Caco-2 (cell line): ENCODE measurements at regions not wholly inside any gene's neighbourhood (a gene's known extent, or its start where the extent isn't known, plus 50 kb on each side); places are given as distances from the start of the nearest gene placed in this dataset.

Experiments used
- BruUV-seq: library from RNA; stranded (reverse); fragments of 400-500 nt; replicated peaks from 2 replicates; lab custom pipeline; 2021; lab: Mats Ljungman, UMichigan
- CTCF ChIA-PET: fragments of 300-600 bp; sonication (Branson Sonifier 250); formaldehyde crosslinking; loops from one replicate; lab custom pipeline; 2022; ENCODE audit warnings: antibody characterized with exemption; lab: Charles Lee
- POLR2A ChIA-PET: fragments of 300-600 bp; sonication (Branson Sonifier 250); formaldehyde crosslinking; loops from one replicate; lab custom pipeline; 2022; ENCODE audit warnings: antibody characterized with exemption; lab: Charles Lee
- DNase-seq, 2 experiments: peaks; one replicate each; pipeline versions ENCODE4 v3.0.0 to v3.0.0-alpha.2; 2020 to 2022
- H3K27me3 ChIP-seq: replicated peaks from 2 replicates; pipeline ENCODE4 v1.6.0; 2011; ENCODE audit warnings: low read length; ENCODE audit not compliant: control insufficient read depth, insufficient read depth
- H3K36me3 ChIP-seq: 2 replicates; pipeline ENCODE4 v1.5.1; 2011; ENCODE audit warnings: low read length; ENCODE audit not compliant: control insufficient read depth, insufficient read depth
- H3K4me1 ChIP-seq: fragments of 250-450 bp; sonication (Bioruptor Pico); 2 replicates; pipeline ENCODE4 v1.5.1; 2020; ENCODE audit warnings: mild to moderate bottlenecking
- H3K4me3 ChIP-seq: 2 replicates; pipeline ENCODE4 v1.5.1; 2011; ENCODE audit warnings: low read depth, mild to moderate bottlenecking, control low read depth, low read length
- H3K9me3 ChIP-seq: fragments of 250-450 bp; sonication (Bioruptor Pico); 2 replicates; pipeline ENCODE4 v1.5.1; 2020; ENCODE audit warnings: mild to moderate bottlenecking, moderate library complexity
- H3K27ac Mint-ChIP-seq: one replicate; pipeline ENCODE4 v1.8.0; 2022; ENCODE audit warnings: mixed read lengths; ENCODE audit not compliant: unreplicated experiment
- H3K27me3 Mint-ChIP-seq: one replicate; pipeline ENCODE4 v1.8.0; 2022; ENCODE audit warnings: mixed read lengths; ENCODE audit not compliant: insufficient read depth, unreplicated experiment
- H3K36me3 Mint-ChIP-seq: one replicate; pipeline ENCODE4 v1.8.0; 2022; ENCODE audit warnings: mild to moderate bottlenecking, mixed read lengths; ENCODE audit not compliant: insufficient read depth, unreplicated experiment
- H3K4me1 Mint-ChIP-seq: one replicate; pipeline ENCODE4 v1.8.0; 2022; ENCODE audit warnings: low read depth, mixed read lengths; ENCODE audit not compliant: unreplicated experiment
- H3K4me3 Mint-ChIP-seq: one replicate; pipeline ENCODE4 v1.8.0; 2022; ENCODE audit warnings: mild to moderate bottlenecking, moderate library complexity, mixed read lengths; ENCODE audit not compliant: unreplicated experiment
- H3K9me3 Mint-ChIP-seq: one replicate; pipeline ENCODE4 v1.8.0; 2022; ENCODE audit warnings: mixed read lengths; ENCODE audit not compliant: unreplicated experiment
- intact Hi-C: fragments of 100-400 bp; cut with micrococcal nuclease; formaldehyde crosslinking; loops from one replicate; pipeline ENCODE4 v1.10.0; 2022; ENCODE audit not compliant: unreplicated experiment
- TF ChIP-seq, protein P1 (sequence below), 2 experiments: fragments of 200-600 bp in 1 of 2; IDR thresholded peaks; 1 replicate in 1 of 2; 2 replicates in 1 of 2; pipeline versions ENCODE4 v1.5.1 to v1.8.0; 2011 to 2022; ENCODE audit warnings: antibody characterized with exemption in 1 of 2, control low read depth in 1 of 2, inconsistent platforms in 1 of 2, low read depth in 1 of 2, low read length in 1 of 2, mild to moderate bottlenecking in 1 of 2, moderate library complexity in 1 of 2; ENCODE audit not compliant: insufficient read depth in 1 of 2, severe bottlenecking in 1 of 2, unreplicated experiment in 1 of 2

- Mint-ChIP-seq H3K27ac (no peak overlapping the region), H3K4me3 (no peak overlapping the region), H3K27me3 (no peaks in the 10 kb centered on the region), H3K4me1 (peaks cover 13% of the 10 kb centered on the region), H3K36me3 (no peaks in the 10 kb centered on the region), H3K9me3 (no peaks in the 10 kb centered on the region)
- no peaks in the 10 kb centered on the region for H3K36me3 ChIP-seq
- BruUV-seq, result no TSS peak
- H3K9me3 ChIP-seq, result no peaks in the 10 kb centered on the region
- TF ChIP-seq, protein P1, sequence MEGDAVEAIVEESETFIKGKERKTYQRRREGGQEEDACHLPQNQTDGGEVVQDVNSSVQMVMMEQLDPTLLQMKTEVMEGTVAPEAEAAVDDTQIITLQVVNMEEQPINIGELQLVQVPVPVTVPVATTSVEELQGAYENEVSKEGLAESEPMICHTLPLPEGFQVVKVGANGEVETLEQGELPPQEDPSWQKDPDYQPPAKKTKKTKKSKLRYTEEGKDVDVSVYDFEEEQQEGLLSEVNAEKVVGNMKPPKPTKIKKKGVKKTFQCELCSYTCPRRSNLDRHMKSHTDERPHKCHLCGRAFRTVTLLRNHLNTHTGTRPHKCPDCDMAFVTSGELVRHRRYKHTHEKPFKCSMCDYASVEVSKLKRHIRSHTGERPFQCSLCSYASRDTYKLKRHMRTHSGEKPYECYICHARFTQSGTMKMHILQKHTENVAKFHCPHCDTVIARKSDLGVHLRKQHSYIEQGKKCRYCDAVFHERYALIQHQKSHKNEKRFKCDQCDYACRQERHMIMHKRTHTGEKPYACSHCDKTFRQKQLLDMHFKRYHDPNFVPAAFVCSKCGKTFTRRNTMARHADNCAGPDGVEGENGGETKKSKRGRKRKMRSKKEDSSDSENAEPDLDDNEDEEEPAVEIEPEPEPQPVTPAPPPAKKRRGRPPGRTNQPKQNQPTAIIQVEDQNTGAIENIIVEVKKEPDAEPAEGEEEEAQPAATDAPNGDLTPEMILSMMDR (IDR thresholded peaks at IDR 0.05; ENCODE audit: insufficient read depth in 1 of 2, low read depth in 1 of 2, low read length in 1 of 2, severe bottlenecking in 1 of 2, unreplicated experiment in 1 of 2), result no peak
- no peak overlapping the region for H3K4me3 ChIP-seq
- peaks cover 18% of the 10 kb centered on the region for H3K4me1 ChIP-seq
- ChIA-PET CTCF (no interaction called here), POLR2A (no interaction called here)
- intact Hi-C loops, result loop anchor here (5.0 kb wide), 1 partner anchor 75 kb away; no protein-coding TSS in a partner anchor
- no peaks in the 10 kb centered on the region for H3K27me3 ChIP-seq
- DNase-seq, result no peak
Observed at GRCh38 chr4:146032234-146032860, 93.7 kb upstream of the ZNF827 start.

DNA sequence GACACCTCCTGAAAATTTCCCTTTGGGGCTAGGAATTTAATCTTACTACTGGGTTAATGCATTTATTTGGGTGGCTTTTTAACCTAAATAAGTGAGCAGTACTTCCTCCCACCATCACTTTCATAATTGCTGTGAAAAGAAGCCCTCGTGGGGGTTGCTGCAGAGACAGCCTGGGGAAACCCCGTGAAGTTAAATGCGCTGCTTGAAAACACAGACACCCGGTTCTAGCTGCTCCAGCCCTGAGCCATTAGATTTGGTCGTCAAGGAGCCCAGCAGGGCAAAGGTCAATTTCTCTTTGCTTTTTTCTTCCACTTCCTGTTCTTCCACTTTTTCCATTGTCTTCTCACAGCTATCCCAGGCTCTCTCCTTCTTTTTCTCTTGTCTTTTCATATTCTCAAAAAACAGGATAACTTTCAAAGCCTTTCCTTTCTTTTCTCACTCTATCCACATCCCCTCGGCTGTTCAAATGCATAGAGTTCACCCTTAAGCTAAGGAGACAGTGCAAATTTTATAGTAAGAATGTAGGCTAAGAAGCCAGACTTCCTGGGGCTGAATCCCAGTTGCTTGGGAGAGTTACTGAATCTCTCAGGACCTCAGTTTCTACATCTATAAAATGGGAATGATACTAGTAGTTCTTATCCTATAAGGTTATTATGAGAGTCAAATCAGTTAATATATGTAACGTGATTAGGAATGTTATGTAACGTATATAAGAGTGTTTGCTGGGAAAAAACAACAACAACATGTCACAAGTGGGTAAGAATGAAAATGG is 91.5 kb upstream of the ZNF827 start:
- peak; percentile 43 to 48 for DNase-seq
- no peaks in the 10 kb centered on the region for H3K27me3 ChIP-seq
- BruUV-seq, result no TSS peak
- no peaks in the 10 kb centered on the region for H3K9me3 ChIP-seq
- Mint-ChIP-seq H3K4me1 (peaks cover 13% of the 10 kb centered on the region), H3K36me3 (no peaks in the 10 kb centered on the region), H3K9me3 (no peaks in the 10 kb centered on the region), H3K27me3 (no peaks in the 10 kb centered on the region), H3K27ac (peak overlapping the region; percentile 24), H3K4me3 (peak overlapping the region; percentile 22)
- peaks cover 18% of the 10 kb centered on the region for H3K4me1 ChIP-seq
- H3K36me3 ChIP-seq, result no peaks in the 10 kb centered on the region
- intact Hi-C loops, result loop anchor here (5.0 kb wide), 1 partner anchor 73 kb away; no protein-coding TSS in a partner anchor
- ChIA-PET POLR2A (no interaction called here), CTCF (no interaction called here)
- TF ChIP-seq, protein P1 (IDR thresholded peaks at IDR 0.05; ENCODE audit: insufficient read depth in 1 of 2, low read depth in 1 of 2, low read length in 1 of 2, severe bottlenecking in 1 of 2, unreplicated experiment in 1 of 2), result no peak
- H3K4me3 ChIP-seq, result no peak overlapping the region

DNA sequence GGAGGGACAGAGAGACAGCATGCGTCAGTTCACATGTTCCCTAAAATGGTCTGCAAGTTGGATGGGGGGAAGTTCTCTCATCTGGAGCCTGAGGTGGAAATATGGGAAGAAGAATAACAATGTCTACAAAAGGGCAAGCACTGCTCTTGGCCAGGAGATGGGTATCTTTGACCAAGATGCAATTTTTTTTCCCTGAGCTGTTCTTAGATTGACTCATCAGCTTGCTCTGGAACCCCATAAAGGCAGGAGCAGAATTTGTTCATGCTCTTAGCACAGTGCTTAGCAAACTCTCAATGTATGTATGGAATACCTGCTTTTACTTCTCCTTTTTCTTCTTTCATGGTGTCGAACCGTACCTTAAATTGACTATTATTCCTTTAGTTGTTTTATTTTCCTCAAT is 90.5 kb upstream of the ZNF827 start:
- no peaks in the 10 kb centered on the region for H3K9me3 Mint-ChIP-seq
- TF ChIP-seq, protein P1 (IDR thresholded peaks at IDR 0.05; ENCODE audit: insufficient read depth in 1 of 2, low read depth in 1 of 2, low read length in 1 of 2, severe bottlenecking in 1 of 2, unreplicated experiment in 1 of 2), result no peak
- H3K27me3 Mint-ChIP-seq, result no peaks in the 10 kb centered on the region
- ChIA-PET CTCF (no interaction called here), POLR2A (no interaction called here)
- no peaks in the 10 kb centered on the region for H3K36me3 Mint-ChIP-seq
- H3K9me3 ChIP-seq, result no peaks in the 10 kb centered on the region
- H3K27ac Mint-ChIP-seq, result no peak overlapping the region
- intact Hi-C loops, result no loop called here
- H3K27me3 ChIP-seq, result no peaks in the 10 kb centered on the region
- BruUV-seq, result no TSS peak
- no peak overlapping the region for H3K4me3 ChIP-seq
- no peaks in the 10 kb centered on the region for H3K36me3 ChIP-seq
- no peak for DNase-seq
- peaks cover 18% of the 10 kb centered on the region for H3K4me1 ChIP-seq
- peaks cover 13% of the 10 kb centered on the region for H3K4me1 Mint-ChIP-seq
- no peak overlapping the region for H3K4me3 Mint-ChIP-seq
